ENCODE measurements at regions not wholly inside any gene's neighbourhood (a gene's known extent, or its start where the extent isn't known, plus 50 kb on each side); places are given as distances from the start of the nearest gene placed in this dataset.

DNA sequence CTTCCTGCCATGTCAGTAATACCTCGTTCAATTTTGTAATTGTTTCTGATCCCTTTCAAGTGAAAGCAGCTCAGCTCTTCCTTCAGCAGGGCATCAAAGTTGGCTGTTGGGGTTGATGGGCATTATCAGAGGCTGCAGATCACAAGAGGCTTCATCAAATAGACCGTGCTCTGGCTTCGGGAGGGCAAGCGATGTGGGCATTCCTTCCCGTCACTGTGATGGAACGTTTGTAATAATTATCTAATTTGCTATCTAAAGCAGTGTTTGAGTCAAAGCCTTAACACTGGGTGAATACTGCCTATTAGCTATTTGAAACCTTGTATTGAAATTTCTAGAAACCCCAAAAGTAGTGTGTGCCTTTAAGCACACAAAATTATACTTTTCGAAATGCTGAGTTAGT, 170.1 kb downstream of the OTUD1 start:
- ChIA-PET CTCF (no interaction called here), POLR2A (no interaction called here)
- DNase-seq (ENCODE audit: low read depth, low spot score), result no peak
- TF ChIP-seq, protein P1, sequence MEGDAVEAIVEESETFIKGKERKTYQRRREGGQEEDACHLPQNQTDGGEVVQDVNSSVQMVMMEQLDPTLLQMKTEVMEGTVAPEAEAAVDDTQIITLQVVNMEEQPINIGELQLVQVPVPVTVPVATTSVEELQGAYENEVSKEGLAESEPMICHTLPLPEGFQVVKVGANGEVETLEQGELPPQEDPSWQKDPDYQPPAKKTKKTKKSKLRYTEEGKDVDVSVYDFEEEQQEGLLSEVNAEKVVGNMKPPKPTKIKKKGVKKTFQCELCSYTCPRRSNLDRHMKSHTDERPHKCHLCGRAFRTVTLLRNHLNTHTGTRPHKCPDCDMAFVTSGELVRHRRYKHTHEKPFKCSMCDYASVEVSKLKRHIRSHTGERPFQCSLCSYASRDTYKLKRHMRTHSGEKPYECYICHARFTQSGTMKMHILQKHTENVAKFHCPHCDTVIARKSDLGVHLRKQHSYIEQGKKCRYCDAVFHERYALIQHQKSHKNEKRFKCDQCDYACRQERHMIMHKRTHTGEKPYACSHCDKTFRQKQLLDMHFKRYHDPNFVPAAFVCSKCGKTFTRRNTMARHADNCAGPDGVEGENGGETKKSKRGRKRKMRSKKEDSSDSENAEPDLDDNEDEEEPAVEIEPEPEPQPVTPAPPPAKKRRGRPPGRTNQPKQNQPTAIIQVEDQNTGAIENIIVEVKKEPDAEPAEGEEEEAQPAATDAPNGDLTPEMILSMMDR (IDR thresholded peaks at IDR 0.05; ENCODE audit: insufficient read depth, low read length, missing control alignments), result no peak
- no peak overlapping the region for H3K4me3 ChIP-seq (ENCODE audit: low read depth, low read length)

DNA sequence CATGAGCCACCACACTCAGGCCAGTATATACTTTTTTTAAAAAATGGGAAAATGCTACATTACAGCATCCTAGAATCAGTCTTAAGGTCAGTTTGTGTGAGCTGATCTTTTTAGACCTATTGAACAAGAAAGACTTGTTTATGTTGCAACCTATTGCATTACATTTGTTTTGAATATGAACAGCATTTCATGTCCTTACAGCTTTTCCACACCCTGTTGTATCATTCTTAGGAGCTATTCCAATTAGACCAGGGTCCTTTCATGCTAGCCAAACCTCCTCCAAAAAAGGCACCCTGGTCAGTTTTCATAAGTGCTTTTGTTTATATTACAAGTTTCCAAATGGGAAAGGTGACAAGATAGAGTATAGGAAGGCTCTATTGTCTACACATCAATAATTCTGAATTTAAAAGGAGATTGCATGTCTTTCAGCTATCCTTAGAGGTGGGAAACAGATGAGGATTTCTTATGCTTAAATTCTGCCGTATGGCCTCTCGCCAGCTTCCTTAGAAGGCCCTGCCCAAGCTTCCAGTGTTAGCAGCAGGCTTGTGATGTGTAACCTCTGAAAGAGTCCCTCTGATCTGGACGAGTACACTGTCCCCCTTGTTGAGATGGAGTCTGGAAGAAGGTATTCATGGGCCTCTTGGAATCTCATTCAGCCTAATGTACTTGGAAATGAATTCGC, 171.9 kb downstream of the OTUD1 start:
- TF ChIP-seq, protein P1 (IDR thresholded peaks at IDR 0.05; ENCODE audit: insufficient read depth, low read length, missing control alignments), result no peak
- no peak for DNase-seq (ENCODE audit: low read depth, low spot score)
- H3K4me3 ChIP-seq (ENCODE audit: low read depth, low read length), result no peak overlapping the region
- ChIA-PET POLR2A (no interaction called here), CTCF (interaction anchor here (1.1 kb wide), 1 partner anchor 80 kb away, joined by 3 read pairs; no protein-coding TSS in a partner anchor)

DNA sequence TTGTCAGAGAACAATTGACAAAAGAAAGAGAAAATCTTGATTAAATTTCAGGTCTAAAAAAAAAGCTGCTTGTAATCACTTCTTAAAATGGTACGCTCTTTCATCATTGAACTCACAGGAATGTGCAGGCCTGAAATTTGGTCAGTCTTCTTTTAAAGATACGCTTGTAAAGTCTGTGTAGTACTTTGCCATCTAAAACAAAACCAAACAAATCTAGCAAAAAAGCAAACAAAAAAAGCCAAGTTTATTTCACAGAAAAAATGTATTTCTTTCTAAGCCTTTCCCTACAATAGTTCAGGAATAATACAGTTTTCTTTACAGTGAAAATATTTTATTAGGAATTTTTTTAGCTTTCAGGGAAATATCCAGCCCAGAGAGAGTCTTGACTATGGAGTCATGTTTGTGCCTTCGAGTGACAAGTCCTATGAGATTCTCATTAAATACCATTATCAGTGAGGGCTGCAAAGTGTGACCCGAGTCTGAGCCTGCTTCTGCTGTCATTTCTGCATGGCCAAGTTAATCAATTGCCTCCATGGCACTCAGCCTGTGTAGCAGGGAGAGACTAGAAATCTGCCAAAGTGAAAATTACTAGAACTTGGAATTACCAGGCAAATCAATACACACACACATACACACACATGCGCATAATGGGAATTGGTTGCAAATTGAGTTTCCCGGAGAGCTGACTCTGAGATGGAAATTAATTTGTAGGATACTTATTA, 172.6 kb downstream of the OTUD1 start:
- no peak for DNase-seq (ENCODE audit: low read depth, low spot score)
- ChIA-PET CTCF (interaction anchor here (1.1 kb wide), 1 partner anchor 81 kb away, joined by 3 read pairs; no protein-coding TSS in a partner anchor), POLR2A (no interaction called here)
- TF ChIP-seq, protein P1 (IDR thresholded peaks at IDR 0.05; ENCODE audit: insufficient read depth, low read length, missing control alignments), result no peak
- H3K4me3 ChIP-seq (ENCODE audit: low read depth, low read length), result no peak overlapping the region

DNA sequence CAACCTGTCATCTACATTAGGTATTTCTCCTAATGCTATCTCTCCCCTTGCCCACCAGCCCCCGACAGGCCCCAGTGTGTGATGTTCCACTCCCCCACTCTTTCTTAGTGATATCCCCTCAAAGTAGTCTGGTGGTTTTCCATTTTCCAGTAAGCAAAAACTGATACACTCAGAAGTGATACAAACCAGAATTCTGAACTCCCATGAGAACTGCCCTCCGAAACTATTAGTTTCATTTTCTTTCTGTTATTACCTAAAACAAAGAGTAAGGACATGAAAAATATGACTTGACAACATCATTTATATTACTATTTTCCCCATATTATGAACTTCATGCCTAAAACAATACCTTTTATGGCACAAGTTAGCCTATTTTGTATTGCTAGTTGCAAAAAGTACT, 175.0 kb downstream of the OTUD1 start:
- POLR2A ChIA-PET, result no interaction called here
- no peak for DNase-seq (ENCODE audit: low read depth, low spot score)
- CTCF ChIA-PET, result no interaction called here
- TF ChIP-seq, protein P1 (IDR thresholded peaks at IDR 0.05; ENCODE audit: insufficient read depth, low read length, missing control alignments), result no peak
- no peak overlapping the region for H3K4me3 ChIP-seq (ENCODE audit: low read depth, low read length)

DNA sequence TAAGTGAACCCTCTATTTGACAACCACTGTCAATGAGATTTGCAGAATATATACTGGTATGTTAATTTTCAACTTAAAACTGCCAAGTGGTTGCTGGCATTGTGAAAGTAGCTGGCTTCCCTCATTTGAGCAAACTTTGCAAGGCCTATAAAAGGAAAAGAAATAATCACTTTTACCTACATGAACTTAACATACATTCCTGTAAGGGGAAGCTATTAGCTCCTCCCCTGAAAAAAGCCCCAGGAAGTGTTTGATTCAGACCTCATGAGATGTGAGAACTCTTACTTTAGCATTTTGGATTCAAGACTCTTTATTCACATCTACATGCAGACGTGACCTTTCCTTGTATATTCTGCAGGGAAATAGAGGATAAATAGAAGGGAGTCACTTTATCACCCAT, 175.6 kb downstream of the OTUD1 start:
- TF ChIP-seq, protein P1 (IDR thresholded peaks at IDR 0.05; ENCODE audit: insufficient read depth, low read length, missing control alignments), result no peak
- ChIA-PET CTCF (no interaction called here), POLR2A (no interaction called here)
- no peak for DNase-seq (ENCODE audit: low read depth, low spot score)
- no peak overlapping the region for H3K4me3 ChIP-seq (ENCODE audit: low read depth, low read length)

DNA sequence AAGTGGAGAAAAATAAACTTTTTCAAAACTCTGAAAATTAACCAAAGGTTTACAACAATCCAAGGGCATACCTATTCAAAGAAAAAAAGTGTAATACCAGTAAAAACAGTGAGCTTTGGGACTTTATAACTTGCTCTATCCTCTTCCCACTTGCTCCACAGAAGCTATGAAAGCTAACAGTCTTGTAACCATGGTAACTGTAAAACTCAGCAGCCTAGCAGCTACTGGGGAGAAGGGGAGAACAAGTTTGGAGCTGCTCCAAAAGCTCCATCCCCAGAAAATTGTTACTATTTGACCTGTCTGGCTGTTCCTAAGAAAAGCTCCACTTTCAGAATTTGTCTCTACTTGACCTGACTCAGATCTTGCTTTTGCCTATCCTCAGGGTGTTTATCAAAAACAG, 191.5 kb downstream of the OTUD1 start:
- ChIA-PET POLR2A (no interaction called here), CTCF (no interaction called here)
- DNase-seq (ENCODE audit: low read depth, low spot score), result no peak
- TF ChIP-seq, protein P1 (IDR thresholded peaks at IDR 0.05; ENCODE audit: insufficient read depth, low read length, missing control alignments), result no peak
- no peak overlapping the region for H3K4me3 ChIP-seq (ENCODE audit: low read depth, low read length)

Measured in AG04449 (cell line).